ENCODE measurements at regions not wholly inside any gene's neighbourhood (a gene's known extent, or its start where the extent isn't known, plus 50 kb on each side); places are given as distances from the start of the nearest gene placed in this dataset.

DNA sequence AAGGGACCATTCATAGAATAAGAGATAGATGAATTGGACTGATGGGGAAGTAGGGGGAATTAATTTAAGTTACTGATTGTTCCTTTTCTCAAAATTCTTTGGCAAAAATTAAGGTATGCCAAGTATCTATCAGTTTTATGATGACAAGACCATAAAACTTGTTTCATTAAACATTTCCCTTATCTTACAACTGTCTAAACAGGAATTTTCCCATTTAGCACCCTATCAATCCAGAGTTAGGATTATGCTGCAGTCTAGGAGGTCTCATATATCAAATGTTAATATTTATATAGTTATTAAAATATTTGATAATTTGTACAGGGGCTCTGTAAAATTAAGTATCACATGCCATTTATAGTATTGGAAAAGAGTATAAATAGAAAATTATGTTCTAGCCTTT lies 51.5 kb upstream of the ARID1B start:
- no peak for DNase-seq

DNA sequence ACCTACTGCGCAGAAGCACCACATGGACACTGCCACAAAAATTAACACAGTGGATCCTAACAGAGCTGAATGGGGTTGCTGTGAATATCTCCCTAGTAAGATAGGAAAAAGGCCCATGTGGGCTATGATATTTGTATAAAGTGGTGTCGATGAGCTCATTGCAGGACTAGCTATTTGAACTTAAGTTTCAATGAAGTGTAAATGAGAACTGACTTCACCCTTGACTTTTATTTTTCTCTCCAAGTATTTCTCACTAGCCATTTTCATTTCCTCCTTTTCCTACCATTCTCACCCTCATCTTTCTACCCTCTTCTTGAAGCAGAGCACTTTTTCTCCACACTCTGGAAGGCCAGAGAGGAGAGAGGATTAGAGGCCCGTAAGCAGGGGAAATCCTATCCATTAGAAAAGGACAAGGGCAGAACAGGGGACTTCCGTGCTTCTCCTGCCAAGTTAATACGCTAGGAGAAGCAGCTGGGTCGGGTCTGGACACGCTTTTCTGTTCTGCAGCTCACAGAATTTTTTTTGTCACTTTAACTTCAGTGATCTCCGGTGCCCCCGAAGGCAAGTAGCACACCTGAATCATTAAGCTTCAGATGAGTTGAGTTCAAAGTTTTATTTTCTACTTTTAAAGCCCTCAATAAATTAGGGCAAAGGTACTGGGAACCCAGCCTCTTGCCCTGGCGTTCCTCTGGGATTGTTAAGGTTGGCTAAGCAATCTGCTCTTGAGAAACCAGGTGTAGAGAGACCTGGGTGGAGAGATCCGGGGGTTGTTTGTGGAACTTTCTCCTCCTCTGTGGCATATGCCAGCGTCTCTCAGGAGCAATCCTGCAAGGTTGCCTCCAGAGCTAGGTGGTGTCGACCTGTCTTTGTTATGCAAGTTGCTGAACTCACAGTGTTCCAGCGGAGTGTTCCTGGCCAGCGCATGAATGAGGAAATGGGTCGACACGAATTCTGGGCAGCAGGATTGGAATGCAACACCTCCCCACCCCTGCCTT lies 56.2 kb upstream of the ARID1B start:
- no peak for DNase-seq

DNA sequence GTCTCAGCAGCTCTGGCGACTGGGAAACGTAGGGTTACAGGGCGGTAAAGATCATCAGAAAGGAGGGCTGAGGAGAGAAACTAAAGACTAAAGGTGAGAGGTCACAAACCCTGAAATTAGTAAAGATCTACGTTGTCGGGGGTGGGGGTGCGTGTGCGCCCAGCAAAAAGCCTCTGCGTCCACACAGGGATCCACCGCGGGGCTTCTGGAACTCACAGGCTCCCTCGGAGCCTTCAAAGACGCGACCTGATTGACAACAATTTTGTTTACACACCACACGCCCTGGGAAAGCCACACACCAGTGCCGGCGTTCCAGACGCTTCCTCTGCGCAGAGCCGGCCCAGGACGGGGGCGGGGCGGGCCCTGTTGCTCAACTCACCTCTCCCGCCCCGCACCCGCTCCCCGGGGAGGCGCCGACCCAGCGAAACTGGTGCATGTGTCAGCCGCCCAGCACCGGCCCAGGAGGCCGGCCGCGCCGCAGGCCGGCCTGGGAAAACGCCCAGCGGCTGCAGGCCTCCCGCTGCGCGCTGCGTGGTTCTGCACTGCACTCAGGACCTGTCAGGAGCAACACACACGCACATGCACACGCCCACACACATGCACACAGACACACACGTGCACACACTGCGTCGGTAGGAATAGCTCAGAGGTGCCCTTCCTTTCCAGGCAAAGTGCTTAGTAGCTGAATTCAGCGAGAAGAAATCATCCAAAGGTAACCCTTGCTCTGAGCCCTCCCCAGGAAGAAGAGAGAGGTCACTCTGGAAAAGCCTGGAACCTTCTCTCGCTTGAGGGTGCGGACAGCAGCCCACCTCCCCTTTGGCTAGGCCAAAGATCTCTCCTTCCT lies 57.2 kb upstream of the ARID1B start:
- peak; percentile 76 to 83 for DNase-seq

DNA sequence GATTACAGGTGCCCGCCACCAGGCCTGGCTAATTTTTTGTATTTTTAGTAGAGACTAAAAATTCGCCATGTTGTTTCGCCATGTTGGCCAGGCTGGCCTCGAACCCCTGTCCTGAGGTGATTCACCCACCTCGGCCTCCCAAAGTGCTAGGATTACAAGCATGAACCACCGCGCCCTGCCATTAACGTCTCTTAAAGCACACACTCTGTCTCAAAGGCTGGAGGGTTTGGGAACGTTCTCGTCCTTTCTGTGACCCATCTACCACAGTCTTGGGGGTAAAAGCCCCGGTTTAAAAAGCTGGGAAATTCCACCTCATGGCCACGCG lies 57.8 kb upstream of the ARID1B start:
- DNase-seq = peak in 1 of 2 experiments; percentile 23

DNA sequence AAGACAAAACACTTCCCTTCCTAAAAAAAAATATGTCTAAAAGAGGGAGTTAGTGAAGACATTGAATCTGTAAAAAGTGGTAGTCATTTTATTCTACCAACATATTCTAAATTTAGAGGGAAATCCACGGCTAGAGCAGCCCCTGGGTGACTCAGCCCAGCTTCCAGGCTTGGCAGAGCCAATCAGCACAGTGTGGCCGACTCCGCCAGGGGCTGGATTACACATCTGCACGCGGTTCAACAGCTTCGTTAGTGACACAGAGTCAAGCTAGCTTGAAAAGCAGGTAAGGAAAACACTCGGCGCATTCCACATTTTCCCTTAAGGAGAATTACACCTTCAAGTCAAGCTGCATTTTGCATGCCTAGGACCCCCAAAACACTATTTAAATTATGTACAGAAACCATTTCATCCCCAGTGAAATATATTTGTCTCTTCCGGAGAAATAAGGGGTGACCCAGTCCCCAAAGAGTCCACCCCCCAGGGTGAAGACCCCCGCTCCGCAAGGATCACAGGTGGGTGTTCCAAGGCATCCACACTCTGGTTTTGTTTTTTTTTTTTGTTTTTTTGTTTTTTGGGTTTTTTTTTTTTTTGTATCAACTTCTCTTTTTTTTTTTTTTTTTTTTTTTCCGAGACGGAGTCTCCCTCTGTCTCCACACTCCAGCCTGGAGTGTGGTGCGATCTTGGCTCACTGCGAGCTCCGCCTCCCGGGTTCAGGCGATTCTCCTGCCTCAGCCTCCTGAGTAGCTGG lies 58.4 kb upstream of the ARID1B start:
- no peak for DNase-seq

DNA sequence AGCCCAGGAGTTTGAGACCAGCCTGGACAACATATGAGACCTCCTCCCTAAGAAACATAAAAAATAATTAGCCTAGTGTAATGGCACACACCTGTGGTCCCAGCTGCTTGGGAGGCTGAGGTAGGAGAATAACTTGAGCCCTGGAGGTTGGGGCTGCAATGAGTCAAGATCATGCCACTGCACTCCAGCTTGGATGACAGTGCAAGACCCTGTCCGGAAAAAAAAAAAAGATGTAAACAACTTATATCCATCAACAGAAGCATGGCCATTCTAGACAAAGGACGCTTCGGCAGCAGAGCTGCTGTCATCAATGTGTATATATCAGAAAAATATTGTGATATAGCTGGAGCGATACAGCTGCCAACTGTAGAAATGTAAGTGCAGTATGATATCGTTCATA lies 59.6 kb upstream of the ARID1B start:
- no peak for DNase-seq

DNA sequence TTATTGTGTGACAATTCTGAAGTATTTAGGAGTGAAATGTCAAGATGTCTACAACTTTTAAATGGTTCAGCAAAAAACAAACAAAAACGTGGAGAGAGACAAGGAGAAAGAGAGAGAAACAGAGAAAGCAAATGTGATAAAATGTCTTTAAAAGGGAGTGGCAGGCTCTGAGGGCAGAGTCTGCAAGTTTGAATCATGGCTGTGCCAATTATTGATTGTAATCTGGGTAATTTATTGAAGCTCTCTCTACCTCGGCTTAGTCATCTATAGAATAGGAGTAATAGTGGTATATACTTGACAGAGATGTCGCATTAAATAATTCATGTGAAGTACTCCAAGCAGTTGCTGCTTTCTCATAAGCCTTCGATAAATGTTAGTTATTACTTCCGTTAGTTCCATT lies 61.3 kb upstream of the ARID1B start:
- DNase-seq = no peak

DNA sequence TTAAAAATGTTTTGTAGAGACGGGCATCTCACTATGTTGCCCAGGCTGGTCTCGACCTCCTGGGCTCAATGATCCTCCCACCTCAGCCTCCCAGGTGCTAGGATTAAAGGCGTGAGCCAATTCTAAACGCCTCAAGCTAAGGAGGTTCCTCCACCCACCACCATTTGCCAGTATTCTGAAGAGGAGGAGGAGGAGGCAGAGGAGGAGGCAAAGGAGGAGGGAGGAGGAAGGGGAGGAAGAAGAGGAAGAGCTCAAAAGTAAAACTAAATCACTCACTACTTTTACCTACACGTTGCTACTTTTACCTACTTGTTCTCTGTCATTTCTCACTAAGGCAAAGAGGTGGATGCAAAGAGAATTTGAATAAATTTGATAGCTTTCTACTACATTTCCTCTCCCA lies 63.6 kb upstream of the ARID1B start:
- DNase-seq = no peak

DNA sequence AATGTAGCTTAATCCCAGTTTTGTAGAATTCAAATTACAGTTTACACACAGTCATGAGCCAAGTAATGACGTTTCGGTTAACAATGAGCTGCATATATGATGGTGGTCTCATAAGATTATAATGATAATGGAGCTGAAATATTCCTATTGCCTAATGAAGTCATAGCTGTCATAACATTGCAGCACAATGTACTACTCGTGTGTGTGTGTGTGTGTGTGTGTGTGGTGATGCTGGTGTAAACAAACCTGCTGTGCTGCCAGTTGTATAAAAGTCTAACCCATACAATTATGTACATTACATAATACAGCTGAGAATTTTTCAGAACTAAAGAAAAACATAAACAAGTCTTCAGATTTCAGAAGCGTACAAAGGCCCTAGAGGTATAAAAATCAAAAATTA lies 66.7 kb upstream of the ARID1B start:
- no peak for DNase-seq

DNA sequence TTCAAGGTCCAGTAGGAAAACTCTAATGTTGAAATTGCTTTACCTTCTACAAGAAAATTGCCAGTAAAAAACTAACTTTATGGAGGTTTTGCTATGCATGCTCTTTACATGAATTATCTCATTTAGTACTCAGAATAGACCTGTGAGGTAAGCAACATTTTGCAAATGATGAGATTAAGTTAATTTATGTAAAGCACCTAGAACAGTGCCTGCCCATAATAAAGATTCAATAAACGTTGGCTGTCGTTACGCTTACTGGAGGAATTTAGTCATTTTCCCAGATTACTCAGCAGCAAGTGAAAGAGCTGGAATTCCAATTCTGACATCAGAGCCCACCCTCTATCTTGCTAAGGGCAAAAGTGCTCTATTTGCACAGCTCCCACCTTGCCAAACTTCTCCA lies 69.4 kb upstream of the ARID1B start:
- no peak for DNase-seq

DNA sequence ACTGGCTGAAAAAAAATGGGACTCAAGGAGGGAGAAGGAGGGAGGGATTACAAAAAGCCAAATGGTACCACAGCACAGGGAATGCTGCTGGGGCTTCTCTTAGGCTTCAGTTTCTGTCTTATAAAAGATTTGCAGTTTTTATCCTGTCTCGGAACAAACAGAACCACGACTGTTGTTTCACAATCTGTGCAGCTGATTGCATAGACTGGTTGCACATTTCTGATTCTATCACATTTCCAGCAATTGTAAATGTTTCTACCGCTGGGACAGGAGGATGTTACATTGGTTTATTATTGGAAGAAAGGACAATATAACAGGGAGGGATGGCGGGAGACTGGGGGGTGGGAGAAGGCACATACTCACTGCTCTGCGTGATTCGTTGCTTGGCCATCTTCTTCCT lies 73.5 kb upstream of the ARID1B start:
- no peak for DNase-seq

DNA sequence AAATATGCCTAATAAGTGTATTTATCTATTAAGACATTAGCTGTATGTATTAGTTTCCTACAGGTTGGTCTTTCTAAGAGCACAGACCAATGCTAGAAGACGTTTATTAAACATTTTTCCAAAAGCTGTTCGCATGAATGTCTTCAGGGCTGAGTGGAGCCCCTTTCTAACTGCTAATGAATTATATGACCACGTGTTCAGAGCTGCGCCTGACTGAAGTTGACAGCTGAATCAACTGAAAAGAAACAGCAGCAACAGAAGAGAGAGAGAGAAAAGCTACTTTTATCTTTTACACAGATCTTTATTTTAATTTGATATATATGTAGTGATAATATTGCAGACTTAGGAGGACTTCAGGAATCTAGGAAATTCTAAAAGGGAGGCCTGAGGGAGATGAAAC lies 75.2 kb upstream of the ARID1B start:
- no peak for DNase-seq

DNA sequence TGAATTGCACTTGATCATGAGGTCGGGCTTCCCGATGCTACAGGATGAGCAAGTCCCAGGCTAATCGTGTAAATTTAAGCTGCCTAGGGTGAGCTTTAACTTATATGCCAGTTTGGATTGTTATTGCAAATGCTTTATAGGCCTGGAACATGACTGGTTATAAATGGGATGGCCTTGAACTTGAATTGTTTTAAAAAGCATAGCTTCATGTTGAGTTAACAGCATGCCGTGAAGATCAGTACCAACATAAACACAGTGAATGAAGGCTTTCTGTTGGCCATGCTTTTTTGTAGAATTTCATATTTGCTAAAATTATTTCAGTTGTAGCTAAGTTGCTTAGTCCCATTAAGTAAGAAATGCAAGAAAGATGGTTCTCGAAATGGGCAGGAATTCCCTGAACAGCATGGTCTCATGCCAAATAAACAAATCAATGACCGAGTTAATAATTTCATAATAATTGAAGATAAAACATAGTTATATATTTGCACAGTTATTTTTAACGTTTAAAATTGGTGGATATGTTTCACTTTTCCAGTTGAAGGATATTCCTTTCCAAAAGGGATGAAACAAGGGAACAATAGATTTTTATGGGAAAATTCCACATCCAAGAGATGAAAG lies 76.6 kb upstream of the ARID1B start:
- no peak for DNase-seq

DNA sequence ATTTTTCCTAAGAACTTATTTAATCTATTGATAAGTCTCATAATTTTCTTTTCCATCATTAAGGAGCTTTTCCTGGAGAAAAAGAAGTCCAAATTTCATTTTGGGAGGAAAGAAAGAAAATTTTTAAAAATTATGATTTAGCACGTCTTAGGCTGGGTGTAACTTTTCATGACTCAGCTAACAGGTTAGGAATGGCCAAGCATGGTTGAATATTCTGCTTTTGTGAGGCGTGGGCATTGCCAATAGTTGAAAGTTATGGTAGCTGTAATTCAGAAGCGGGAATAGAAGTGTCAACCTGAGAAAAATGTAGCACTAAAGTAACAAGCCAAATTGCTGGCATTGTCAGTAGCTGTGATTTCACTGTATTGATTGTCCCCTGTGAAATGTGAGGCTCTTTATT lies 77.2 kb upstream of the ARID1B start:
- no peak for DNase-seq

DNA sequence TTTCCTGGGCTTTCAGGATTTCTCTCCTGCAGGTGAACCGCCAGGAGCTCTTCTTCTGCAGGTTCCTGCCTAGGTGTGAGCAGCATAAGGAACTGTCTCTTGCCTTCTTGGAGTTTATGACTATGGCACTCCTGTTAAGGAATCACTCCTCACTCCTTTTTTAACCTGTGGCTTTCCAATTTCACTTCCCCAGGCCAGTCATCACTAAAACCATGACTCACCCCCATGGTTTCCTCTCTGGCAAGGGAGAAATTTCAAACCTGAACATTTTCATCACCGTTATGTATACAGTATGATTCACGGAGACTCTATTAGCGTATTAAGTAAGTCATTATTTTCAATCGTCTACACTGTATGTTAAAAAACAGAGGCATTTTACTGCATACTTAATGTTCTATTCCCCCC lies 78.2 kb upstream of the ARID1B start:
- peak in 1 of 2 experiments; percentile 22 for DNase-seq

DNA sequence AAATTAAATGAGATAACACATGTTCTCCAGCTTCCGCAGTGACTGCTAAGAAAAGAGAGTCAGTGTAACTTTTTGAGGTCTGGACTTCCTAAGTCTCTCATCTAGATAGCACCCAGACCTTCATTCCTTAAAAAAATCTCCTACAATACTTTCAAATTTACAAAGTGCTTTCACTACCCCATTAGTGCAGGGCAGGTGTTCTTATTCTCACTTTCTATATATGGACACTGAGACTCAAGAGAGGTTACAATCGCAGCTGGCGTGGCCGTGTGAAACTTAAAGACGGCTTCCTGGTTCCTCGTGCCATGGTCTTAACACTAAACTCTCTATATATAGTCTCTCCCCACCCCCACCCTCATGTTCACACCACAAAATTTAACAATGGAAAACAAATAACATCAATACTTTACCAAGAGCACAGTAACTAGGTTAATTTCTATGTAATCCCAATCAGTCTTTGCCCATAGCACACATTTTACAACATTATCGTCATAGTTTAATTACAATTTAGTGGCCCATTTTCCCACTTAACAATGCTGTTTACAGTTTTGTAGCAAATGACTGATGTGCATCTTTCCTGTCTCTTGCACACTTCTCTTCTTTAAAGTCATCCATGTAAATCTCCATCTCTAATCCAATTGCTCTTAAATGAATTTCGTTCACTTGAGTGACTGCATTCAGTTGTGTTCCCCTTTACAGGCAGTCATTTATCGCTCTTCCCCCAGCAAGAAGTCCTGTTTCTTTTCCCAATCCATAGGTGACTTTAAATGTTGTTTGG lies 78.8 kb upstream of the ARID1B start:
- no peak for DNase-seq

DNA sequence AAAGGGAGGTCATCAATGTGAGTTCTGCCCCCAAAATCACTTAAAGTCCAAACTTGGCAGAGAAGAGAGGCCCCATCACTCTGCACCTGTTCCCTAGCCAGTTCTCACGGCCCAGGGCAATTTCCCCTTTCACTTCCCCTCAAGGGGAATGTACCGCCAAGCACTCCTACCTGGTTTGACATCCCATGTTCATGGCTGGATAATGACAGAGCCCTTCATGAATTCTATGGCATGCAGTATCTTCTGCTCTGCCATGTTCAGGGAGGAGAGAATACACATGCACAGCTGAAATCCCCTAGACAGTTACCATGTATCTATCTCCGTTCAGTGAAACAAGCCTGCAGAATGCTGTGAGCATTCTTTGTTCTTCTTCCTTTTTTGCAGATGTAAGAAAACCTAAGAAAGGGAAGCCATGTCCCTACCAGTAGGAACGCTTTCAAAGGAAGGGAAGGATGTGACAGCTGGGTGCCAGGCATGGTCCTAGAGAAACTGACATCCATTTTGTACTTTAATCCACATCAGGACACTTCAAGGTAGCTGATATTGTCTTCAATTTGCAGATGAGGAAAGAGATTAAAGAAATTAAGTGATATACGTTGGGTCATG lies 79.8 kb upstream of the ARID1B start:
- DNase-seq = no peak

DNA sequence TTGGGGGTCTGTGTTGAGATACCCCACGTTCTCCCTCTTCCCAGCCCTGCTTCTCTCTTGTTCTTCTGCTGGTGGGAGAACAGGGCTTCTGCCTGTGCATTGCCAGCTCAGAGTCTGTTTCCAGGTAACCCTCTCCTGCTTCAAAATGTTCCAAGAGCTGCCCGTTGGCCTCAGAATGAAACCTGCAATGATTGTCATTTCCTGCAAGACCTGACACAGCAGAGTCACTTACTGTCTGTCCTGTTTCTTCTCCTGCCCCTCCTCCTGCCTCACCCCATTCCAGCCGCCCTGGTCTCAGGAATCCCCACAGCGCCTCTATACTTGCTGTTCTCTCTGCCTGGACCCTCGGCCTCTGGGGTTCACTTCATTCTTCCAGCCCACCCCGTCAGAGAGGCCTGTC lies 81.4 kb upstream of the ARID1B start:
- DNase-seq = peak; percentile 27 to 29

DNA sequence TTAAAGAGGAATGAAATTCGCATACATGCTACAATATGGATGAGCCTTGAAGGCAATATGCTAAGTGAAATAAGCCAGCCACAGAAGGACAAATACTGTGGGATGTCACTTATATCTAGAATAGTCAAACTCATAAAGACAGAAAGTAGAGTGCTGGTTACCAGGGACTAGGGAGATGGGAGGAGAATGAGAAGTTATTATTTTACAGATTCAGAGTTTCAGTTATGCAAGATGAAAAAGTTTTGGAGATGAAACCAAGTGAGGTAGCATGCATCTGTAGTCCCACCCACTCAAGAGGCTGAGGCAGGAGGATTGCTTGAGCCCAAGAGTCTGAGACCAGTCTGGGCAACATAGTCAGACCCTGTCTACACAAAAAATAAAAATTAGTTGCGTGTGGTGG lies 82.5 kb upstream of the ARID1B start:
- DNase-seq = no peak

DNA sequence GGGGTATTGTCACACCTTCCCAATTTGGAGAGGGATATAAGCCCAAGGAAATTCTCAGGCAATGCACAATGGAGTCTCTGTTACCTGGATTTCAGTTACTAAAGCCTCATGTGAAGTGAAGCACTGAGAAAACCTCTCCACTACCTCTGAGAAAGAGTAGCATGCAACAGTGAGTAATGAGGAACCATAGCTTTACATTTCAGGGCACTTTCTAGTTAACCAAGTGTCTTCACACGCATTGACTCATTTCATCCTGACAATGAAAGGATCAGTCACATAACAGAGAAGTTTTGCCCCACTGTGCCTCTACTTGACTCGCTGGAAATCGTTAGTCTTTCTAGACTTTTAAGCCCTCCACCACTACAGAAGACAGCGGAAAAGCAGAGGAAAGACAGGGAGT lies 86.2 kb upstream of the ARID1B start:
- no peak for DNase-seq

DNA sequence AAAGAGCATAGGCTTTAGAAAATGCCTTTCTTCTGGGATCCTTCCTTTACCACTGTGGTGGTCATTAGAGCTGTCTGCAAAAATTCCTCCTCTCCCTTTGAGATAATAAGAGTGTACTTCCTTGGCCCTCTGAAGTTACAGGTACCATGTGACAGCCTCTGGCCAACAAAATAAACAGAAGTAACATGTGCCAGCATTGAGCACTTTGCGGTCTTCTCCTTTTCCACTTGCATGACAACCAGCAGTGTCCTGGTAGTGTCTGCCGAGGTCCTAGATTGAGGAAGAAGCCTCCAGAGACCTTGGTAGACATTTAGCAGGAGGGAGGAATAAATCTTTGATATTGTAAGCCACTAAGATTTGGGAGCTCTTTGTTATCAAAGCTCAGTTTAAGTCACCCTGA lies 87.5 kb upstream of the ARID1B start:
- DNase-seq = no peak

DNA sequence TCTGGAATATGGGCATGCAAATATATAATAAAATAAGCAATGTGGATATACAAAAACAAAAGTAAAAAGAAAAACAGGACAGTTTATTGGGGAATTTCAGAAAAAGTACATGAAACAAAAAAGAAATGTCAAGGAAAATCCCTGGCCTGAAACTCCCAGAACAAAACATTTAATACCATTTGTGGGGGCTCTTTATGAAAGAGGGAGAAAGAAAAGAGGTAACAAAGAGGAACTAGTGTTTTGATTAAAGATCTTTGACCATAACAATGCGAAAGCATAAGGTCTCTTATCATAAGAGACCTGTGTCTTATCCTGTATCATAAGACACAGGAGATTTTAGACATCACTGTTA lies 88.6 kb upstream of the ARID1B start:
- DNase-seq = no peak

Data from activated T-cell treated with anti-CD3 and anti-CD28 coated beads, Interleukin-2, amount 50 U/mL, for 48 hours (primary cell).